Endothelial cell of umbilical vein (primary cell): ENCODE measurements at regions not wholly inside any gene's neighbourhood (a gene's known extent, or its start where the extent isn't known, plus 50 kb on each side); places are given as distances from the start of the nearest gene placed in this dataset.

ENCODE experiments used
- BruUV-seq: library from RNA; stranded (reverse); fragments of 400-500 nt; replicated peaks from 2 replicates; lab custom pipeline; 2021; lab: Mats Ljungman, UMichigan
- CTCF ChIA-PET: fragments of 300-600, 350-600 bp; sonication (Branson Sonifier 250); formaldehyde crosslinking; loops from one replicate; lab custom pipeline; 2021; ENCODE audit warnings: antibody characterized with exemption, inconsistent platforms; lab: Charles Lee
- POLR2A ChIA-PET: fragments of 300-600, 350-600 bp; sonication (Branson Sonifier 250); formaldehyde crosslinking; loops from one replicate; lab custom pipeline; 2021; ENCODE audit warnings: antibody characterized with exemption, inconsistent platforms; lab: Charles Lee
- DNase-seq: peaks from one replicate; pipeline ENCODE4 v3.0.0-alpha.2; 2011; ENCODE audit warnings: low read depth, low spot score
- FAIRE-seq: peaks from 2 replicates; lab custom pipeline; 2011; peaks lifted over from hg19 to GRCh38; lab: Jason Lieb, UNC
- H2AFZ ChIP-seq: 2 replicates; pipeline ENCODE4 v1.6.0; 2012; ENCODE audit warnings: low read depth, low read length, control low read depth, inconsistent platforms
- H3K27ac ChIP-seq: 2 replicates; pipeline ENCODE4 v1.5.1; 2011; ENCODE audit warnings: low read depth, mild to moderate bottlenecking, control low read depth, low read length, moderate library complexity; ENCODE audit not compliant: insufficient read depth
- H3K27me3 ChIP-seq, 2 experiments: 2 replicates each; pipeline versions ENCODE4 v1.6.0 to v1.6.1; 2011; ENCODE audit warnings: low read length in 2 of 2, mixed read lengths in 1 of 2; ENCODE audit not compliant: control insufficient read depth in 2 of 2, insufficient read depth in 2 of 2
- H3K36me3 ChIP-seq, 2 experiments: 2 replicates in 1 of 2; 3 replicates in 1 of 2; pipeline ENCODE4 v1.5.1; 2011; ENCODE audit warnings: low read length in 2 of 2, mild to moderate bottlenecking in 1 of 2, moderate library complexity in 1 of 2; ENCODE audit not compliant: control insufficient read depth in 2 of 2, insufficient read depth in 2 of 2; ENCODE audit errors: extremely low read depth in 1 of 2
- H3K4me1 ChIP-seq: 3 replicates; pipeline ENCODE4 v1.5.1; 2011; ENCODE audit warnings: mild to moderate bottlenecking, low read length; ENCODE audit not compliant: control insufficient read depth, insufficient read depth; ENCODE audit errors: extremely low read depth
- H3K4me2 ChIP-seq: 2 replicates; pipeline ENCODE4 v1.6.1; 2011; ENCODE audit warnings: low read length, control low read depth, mixed read lengths; ENCODE audit not compliant: insufficient read depth
- H3K4me3 ChIP-seq, 3 experiments: fragments of 200-600 bp in 1 of 3; sonication (generic), shearing (Covaris generic) in 1 of 3; replicated peaks in 1 of 3; 2 replicates each; pipeline ENCODE4 v1.5.1; 2011 to 2016; ENCODE audit warnings: control low read depth in 3 of 3, low read length in 3 of 3, mild to moderate bottlenecking in 2 of 3, inconsistent platforms in 1 of 3, low read depth in 1 of 3, moderate library complexity in 1 of 3; ENCODE audit not compliant: insufficient read depth in 1 of 3
- H3K79me2 ChIP-seq: 2 replicates; pipeline ENCODE4 v1.6.0; 2012; ENCODE audit warnings: low read length, inconsistent platforms; ENCODE audit not compliant: control insufficient read depth, insufficient read depth
- H3K9ac ChIP-seq: replicated peaks from 2 replicates; pipeline ENCODE3; 2011; ENCODE audit warnings: low read length, control low read depth; ENCODE audit not compliant: insufficient read depth; ENCODE audit errors: extremely low read depth
- H3K9me1 ChIP-seq: replicated peaks from 3 replicates; pipeline ENCODE4 v1.6.0; 2011; ENCODE audit warnings: mild to moderate bottlenecking, low read length; ENCODE audit not compliant: control insufficient read depth, insufficient read depth; ENCODE audit errors: extremely low read depth
- H3K9me3 ChIP-seq: replicated peaks from 2 replicates; pipeline ENCODE4 v1.5.1; 2012; ENCODE audit warnings: low read length, inconsistent platforms; ENCODE audit not compliant: control insufficient read depth, insufficient read depth
- H4K20me1 ChIP-seq: replicated peaks from 2 replicates; pipeline ENCODE3; 2011; ENCODE audit warnings: mild to moderate bottlenecking, low read length; ENCODE audit not compliant: control insufficient read depth, insufficient read depth; ENCODE audit errors: extremely low read depth
- EZH2 ChIP-seq: IDR thresholded peaks from 2 replicates; pipeline ENCODE4 v1.6.1; 2012; ENCODE audit warnings: borderline replicate concordance, low read depth, mild to moderate bottlenecking, moderate library complexity, low read length, inconsistent platforms; ENCODE audit not compliant: severe bottlenecking
- FOS ChIP-seq: IDR thresholded peaks from 2 replicates; pipeline ENCODE4 v1.6.1; 2011; ENCODE audit warnings: mild to moderate bottlenecking, low read length, moderate library complexity, borderline replicate concordance; ENCODE audit not compliant: insufficient read depth
- GATA2 ChIP-seq: IDR thresholded peaks from 2 replicates; pipeline ENCODE4 v1.7.0; 2011; ENCODE audit warnings: low read depth, mild to moderate bottlenecking, moderate library complexity, mixed read lengths, low read length; ENCODE audit not compliant: insufficient read length, insufficient read depth
- JUN ChIP-seq: IDR thresholded peaks from 2 replicates; pipeline ENCODE4 v1.6.1; 2011; ENCODE audit warnings: borderline replicate concordance, low read depth; ENCODE audit not compliant: insufficient read length, insufficient read depth
- MYC ChIP-seq: IDR thresholded peaks from one replicate; pipeline ENCODE4 v1.6.1; 2011; ENCODE audit warnings: mild to moderate bottlenecking, low read depth, low read length
- POLR2A ChIP-seq: IDR thresholded peaks from 2 replicates; pipeline ENCODE4 v1.6.1; 2012; ENCODE audit warnings: low read depth, mild to moderate bottlenecking, control low read depth, low read length
- POLR2AphosphoS5 ChIP-seq: IDR thresholded peaks from 2 replicates; pipeline ENCODE4 v1.6.1; 2012; ENCODE audit warnings: low read depth, mild to moderate bottlenecking, control low read depth, low read length, moderate library complexity; ENCODE audit not compliant: insufficient read depth
- dilution Hi-C: fragments of 300-500 bp; cut with MboI; formaldehyde crosslinking; loops from one replicate; pipeline ENCODE4 v1.15.0; 2019; ENCODE audit warnings: low sequenced_read_pairs; ENCODE audit not compliant: extremely low pct_ligation_motif_present
- intact Hi-C: fragments of 100-400 bp; cut with micrococcal nuclease; formaldehyde crosslinking; loops from one replicate; pipeline ENCODE4 v1.10.0; 2022
- TF ChIP-seq, protein P1 (sequence below), 2 donors: IDR thresholded peaks; 1 replicate in 1 of 2; 2 replicates in 1 of 2; pipeline ENCODE4 v1.5.1; 2011; ENCODE audit warnings: low read length in 2 of 2, mild to moderate bottlenecking in 2 of 2, moderate library complexity in 2 of 2, control low read depth in 1 of 2, inconsistent platforms in 1 of 2, low read depth in 1 of 2; ENCODE audit not compliant: insufficient read depth in 1 of 2; ENCODE audit errors: extremely low read depth in 1 of 2
- TF ChIP-seq, protein P2 (sequence below): IDR thresholded peaks from 2 replicates; pipeline ENCODE4 v1.6.1; 2011; ENCODE audit not compliant: insufficient read depth, insufficient read length

DNA sequence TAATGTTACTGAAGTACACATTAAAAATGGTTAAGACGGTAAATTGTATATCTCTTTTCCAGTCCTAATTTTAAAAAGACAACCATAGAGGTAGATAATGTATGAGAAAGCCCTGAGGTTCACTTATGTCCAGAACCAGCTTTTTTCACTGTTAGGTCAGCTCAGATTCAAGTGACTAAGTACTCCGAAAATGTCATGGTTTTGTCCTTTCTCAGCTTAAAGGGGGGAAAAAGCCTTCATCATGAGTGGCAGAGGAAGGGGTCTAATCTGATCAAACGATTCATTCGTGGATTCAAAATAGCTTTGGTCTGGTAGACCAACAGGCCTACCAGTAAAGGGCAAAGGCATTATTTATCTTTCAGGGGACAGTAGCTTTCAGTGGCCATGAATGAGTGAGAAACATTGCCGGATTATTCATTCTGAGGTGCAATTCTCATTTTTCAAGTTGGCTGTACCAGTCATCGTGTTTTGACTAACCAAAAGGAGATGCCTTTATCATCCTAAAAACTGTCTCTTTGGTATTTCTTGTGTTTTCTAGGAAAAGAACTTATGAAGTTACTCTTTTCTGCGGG, 208.4 kb downstream of the HHIPL2 start:
- Histone ChIP-seq H3K27ac (no peak overlapping the region), H3K9me1 (no peaks in the 10 kb centered on the region), H2AFZ (no peak overlapping the region), H3K4me1 (no peaks in the 10 kb centered on the region), H3K9ac (no peak overlapping the region), H4K20me1 (no peaks in the 10 kb centered on the region), H3K79me2 (no peaks in the 10 kb centered on the region), H3K4me2 (no peak overlapping the region), H3K27me3 (no peaks in the 10 kb centered on the region), H3K4me3 (no peak overlapping the region), H3K9me3 (no peaks in the 10 kb centered on the region), H3K36me3 (no peaks in the 10 kb centered on the region)
- ChIA-PET POLR2A (no interaction called here), CTCF (no interaction called here)
- TF ChIP-seq MYC (no peak), EZH2 (no peak), FOS (no peak), GATA2 (no peak), POLR2AphosphoS5 (no peak), JUN (no peak), POLR2A (no peak)
- TF ChIP-seq, protein P1, sequence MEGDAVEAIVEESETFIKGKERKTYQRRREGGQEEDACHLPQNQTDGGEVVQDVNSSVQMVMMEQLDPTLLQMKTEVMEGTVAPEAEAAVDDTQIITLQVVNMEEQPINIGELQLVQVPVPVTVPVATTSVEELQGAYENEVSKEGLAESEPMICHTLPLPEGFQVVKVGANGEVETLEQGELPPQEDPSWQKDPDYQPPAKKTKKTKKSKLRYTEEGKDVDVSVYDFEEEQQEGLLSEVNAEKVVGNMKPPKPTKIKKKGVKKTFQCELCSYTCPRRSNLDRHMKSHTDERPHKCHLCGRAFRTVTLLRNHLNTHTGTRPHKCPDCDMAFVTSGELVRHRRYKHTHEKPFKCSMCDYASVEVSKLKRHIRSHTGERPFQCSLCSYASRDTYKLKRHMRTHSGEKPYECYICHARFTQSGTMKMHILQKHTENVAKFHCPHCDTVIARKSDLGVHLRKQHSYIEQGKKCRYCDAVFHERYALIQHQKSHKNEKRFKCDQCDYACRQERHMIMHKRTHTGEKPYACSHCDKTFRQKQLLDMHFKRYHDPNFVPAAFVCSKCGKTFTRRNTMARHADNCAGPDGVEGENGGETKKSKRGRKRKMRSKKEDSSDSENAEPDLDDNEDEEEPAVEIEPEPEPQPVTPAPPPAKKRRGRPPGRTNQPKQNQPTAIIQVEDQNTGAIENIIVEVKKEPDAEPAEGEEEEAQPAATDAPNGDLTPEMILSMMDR (IDR thresholded peaks at IDR 0.05; ENCODE audit: extremely low read depth in 1 of 2, insufficient read depth in 1 of 2, low read depth in 1 of 2, low read length in 2 of 2), result no peak
- TF ChIP-seq, protein P2, sequence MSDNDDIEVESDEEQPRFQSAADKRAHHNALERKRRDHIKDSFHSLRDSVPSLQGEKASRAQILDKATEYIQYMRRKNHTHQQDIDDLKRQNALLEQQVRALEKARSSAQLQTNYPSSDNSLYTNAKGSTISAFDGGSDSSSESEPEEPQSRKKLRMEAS, result no peak
- BruUV-seq, result no TSS peak
- intact Hi-C loops, result no loop called here
- FAIRE-seq (no peak), DNase-seq (no peak)
- dilution Hi-C loops, result no loop called here
